ENCODE measurements at regions not wholly inside any gene's neighbourhood (a gene's known extent, or its start where the extent isn't known, plus 50 kb on each side); places are given as distances from the start of the nearest gene placed in this dataset.

DNA sequence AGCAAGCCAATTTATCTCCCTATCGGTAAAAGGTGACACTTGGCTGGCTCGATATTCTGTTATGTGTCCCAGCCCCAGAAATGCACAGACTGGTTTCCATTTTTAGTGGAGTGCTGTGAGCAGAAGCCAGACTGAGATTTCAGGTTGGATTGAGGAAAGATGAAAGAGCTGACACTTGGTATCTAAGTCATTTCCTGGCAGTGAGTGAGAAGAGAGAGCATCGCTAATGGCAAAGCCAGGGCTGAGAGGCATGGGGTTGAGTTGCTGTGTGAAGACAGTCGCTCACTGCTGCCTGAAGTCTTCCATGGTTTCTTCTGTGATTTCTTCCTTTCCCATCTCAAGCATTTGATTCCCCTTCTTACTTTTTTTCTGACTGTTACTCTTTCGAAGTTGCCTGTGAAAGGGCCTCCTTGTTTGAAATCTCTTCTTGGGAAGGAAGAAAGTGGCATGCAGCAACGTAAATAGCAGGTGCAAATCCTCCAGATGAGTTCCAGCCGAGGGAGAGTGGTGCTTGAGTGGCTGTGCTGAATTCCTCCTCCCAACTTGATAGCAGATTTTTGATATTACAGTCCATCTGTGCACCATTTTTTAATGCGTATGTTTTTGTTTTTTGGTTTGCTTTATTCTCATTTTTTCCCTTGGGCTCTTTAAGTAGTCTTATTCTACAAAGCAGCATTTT lies 109.2 kb upstream of the LIMCH1 start:
- no peak for DNase-seq (ENCODE audit: low spot score)

DNA sequence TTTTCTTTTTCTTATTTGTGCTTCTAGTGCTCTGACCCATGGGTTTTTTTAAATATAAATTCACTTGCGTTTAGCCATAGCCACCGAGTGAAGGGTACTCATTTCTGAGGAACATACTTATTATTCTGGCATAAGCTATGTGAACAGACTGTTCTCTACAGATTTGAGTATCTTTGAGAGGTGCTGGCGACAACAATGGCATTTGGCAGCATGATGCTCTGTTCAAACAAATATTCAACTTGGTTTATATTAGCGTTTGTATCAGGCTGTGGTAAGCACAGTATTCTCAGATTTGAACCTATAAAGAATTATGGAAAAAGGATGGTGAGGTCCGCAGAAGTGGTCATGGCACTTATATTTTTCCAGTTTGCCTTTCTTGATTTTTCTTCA lies 108.7 kb upstream of the LIMCH1 start:
- DNase-seq (ENCODE audit: low spot score) = no peak

DNA sequence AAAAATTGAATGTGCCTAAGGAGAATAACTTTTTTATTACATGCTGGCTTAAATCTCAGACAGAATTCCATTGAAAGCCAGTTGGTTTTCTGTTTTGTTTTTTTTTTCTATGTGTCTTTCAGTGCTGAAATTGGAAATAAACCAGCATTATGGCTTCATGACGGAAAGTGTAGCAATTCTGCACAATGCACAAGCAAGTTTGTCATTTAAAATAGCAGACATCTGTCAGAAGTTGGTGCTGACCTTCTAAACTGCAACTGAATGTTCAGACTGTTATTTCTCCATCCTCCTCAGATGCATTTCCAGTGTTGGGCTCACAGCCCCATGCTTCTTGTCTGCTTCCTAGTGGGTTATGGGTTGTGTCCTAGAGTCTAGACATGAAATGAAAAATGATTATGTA lies 107.2 kb upstream of the LIMCH1 start:
- DNase-seq (ENCODE audit: low spot score) = no peak

DNA sequence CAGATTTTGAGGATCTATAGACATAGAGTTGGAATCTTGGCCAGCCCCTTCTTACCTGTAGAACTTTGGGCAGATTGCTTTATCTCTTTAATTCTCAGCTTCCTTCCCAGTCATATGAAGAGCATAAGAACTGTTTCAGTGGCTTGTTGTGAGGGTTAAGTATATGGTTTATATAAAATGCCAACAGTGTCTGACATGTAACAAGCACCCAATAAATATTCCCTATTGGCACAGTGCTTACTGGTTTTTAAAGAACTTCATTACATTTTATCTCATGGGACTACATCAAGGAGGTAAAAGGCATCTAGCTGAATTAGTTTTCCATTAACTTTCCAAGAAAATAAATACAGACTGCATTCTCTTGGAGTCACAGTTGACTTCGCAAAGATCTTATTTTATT lies 106.7 kb upstream of the LIMCH1 start:
- DNase-seq (ENCODE audit: low spot score) = no peak

DNA sequence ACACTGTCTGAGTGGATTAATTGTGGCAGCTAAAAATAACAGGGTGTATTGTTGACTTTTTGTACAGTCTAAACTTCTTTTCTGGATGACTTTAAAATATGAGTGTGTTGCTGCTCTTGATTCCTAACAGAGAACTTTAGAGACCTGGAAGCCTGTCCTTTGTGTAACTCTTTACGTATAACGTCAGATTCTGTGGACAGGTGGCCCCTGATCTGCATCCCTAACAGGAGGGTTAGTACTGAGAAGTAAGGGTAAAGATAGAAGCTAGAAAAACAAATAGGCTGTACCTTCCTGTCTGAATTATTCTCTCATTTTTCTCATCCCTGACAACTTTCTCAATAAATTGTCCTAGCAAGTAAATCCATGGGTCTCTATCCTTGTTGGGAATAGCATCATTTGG lies 105.7 kb upstream of the LIMCH1 start:
- DNase-seq (ENCODE audit: low spot score) = no peak

DNA sequence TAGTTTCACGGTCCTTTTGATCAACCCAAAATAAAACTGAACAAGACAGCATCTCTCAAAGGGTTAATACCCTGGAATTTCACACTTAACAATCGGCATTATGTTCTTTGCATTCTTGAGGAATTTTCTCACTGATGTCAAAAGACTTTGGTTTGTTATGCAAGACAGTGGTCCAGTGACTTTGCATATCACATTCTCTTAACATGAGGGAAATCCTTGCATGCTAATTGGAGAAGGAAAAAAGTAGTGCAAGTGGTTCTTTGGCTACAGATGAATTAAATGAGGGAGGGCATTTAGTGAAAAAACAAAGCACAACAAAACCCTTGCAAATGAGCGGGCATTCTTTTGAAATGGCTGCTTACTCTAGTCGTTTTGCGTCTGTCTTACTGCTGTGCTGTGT lies 105.1 kb upstream of the LIMCH1 start:
- peak; percentile 82 for DNase-seq (ENCODE audit: low spot score)

DNA sequence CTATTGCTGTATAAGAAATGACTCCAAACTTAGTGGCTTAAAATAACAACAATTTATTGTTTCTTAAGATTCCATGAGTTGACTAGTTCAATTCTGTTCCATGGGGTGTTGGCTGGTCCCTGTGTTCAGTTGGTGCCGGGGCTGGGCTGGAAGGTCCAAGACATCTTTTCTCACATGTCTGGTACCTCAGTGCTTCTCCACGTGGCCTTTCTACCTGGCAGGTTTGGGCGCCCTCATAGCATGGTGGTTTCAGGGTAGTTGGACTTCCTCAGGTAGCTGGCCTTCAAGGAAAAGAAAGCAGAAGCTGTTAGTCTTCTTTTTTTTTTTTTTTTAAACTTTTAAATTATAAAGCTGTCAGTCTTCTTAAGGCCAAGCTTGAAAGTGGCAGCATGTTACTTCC lies 104.6 kb upstream of the LIMCH1 start:
- no peak for DNase-seq (ENCODE audit: low spot score)

DNA sequence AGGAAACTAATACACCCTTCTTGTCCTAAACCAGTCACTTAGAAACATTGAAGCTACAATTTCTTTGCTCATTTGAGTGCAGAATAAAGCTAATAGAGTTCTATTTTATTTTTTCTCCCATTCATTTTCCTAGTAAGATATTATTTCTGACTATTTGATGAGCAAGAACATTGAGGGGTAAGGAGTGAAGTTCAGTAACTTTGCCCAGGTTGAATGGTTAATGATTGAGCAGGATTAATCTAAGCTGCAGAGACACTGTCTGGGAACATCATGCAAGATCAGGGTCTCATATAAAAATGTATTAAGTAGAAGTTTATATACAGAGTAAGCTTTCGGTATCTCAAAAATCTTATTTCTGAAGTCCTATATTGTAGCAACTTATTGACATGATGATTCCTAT lies 102.4 kb upstream of the LIMCH1 start:
- no peak for DNase-seq (ENCODE audit: low spot score)

DNA sequence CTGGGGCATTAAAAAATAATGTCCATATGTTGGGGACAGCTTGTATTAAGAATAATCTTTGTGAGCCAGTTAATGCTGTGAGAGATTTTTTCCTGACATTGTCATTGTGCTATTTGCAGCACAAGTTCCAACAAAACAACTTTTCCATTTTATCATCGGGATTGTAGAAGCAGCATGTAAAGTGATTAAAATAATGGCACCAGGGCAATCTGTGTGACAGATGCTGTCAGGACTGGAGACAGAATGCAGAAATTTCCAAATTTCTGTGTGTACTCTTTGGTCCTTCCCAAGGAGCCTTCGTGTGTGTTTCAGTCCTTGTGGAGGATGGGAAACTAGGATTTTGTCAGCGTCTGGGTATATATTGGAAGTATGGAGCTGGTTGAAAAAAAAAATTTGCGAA lies 101.5 kb upstream of the LIMCH1 start:
- DNase-seq (ENCODE audit: low spot score) = no peak

DNA sequence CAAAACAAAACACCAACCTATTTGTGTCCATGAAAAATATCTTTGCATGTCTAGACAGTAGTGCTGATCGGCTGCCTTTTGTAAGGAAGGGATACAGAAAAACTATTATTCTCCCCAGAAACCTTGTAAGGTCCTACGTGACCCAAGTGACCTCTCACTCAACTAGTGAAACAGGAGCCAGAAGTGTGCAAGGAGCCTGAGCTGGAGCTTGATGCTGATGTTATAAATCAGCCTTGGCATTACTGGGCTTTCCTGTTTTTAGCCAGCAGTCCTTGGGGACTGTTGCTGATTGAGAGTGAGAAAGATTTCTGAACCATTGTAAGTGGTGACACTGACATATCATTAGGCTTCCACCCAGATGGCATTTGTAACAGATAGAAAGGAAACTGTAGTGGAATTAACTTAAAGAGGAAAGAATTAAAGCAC lies 100.8 kb upstream of the LIMCH1 start:
- no peak for DNase-seq (ENCODE audit: low spot score)

DNA sequence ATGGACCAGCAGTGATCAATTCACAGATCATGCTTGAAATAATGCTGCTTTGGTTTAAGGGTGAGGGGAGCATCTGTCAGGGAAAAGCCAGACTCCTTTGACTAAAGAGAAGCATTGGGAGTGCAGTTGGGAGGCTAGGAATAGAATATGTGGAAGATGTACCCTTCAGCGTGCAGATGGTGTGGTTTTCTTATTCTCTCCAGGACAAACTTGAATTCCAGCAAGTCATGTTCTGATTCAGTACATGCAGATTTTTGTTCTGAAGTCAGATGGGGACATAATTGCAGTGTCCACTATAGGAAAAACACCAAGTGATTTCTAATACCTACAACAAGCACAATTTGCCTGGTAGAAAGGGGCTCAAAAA lies 99.0 kb upstream of the LIMCH1 start:
- DNase-seq (ENCODE audit: low spot score) = no peak

DNA sequence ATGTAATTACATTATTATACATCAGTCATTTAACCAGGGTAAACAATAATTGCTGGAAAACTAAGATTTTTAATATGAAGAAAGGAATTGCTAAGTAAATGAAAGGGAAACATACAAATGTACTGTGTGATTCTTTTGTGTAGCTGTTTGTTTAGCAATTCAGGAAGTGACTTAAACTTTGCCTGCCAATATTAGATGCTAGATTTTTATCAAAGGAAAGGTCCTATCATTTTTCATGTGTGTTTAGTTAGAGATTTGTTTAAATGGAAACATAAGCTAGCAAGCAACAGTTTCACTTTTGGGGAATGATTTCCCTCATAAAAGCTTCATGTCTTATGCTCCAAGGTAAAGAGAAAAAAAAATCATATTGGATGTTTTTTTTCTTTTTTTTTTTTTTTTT lies 95.1 kb upstream of the LIMCH1 start:
- no peak for DNase-seq (ENCODE audit: low spot score)

DNA sequence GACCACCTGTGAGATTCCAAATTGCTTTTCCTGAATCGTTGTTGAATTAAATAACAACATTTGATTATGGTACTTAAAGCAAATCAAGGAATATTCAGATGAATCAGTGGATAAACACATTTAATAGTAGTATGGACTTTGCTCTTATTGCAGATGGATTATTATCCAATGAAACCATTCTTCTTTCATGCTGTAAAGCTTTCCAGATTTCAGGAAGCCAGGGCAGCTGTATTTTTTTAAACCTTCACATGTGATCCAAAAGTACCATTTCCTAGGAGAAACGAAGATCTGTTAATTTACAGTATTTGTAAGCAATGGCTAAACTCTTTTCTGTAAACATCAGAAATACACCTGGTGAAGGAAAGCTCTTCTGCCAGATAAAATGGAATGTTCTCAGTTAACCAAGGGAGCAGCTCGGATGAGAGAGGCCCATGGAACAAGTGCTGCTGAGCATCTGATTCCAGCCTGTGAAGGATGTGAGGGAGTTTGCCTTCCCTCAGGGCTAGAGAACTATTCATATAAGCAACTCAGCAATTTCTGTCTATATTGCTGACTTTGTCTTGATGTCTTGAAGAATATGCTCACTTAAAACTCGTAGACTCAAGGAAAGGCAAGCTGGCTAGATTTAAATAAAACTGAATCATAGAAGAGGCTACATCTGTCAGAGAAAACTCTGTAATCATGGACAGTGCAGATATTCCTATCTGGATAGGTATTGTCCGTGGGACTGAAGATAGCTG lies 94.4 kb upstream of the LIMCH1 start:
- DNase-seq (ENCODE audit: low spot score) = no peak

DNA sequence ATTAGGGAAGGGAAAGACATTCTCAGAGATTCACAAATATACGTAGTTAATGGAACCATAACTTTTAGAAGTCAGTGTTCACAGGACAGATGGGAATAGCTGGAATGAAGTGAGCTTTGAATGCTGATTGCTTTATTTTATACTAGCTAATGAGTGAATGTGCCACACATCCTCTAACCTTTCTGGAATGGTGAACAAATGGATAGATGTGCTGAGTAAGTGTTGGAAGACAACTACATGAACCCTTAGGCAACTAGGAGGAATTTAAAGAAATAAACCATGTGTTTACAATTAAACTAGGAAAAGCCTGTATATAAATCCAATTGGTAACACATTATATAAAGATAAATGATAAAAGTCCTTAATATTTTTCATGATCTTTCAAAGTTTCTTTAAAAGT lies 91.6 kb upstream of the LIMCH1 start:
- no peak for DNase-seq (ENCODE audit: low spot score)

DNA sequence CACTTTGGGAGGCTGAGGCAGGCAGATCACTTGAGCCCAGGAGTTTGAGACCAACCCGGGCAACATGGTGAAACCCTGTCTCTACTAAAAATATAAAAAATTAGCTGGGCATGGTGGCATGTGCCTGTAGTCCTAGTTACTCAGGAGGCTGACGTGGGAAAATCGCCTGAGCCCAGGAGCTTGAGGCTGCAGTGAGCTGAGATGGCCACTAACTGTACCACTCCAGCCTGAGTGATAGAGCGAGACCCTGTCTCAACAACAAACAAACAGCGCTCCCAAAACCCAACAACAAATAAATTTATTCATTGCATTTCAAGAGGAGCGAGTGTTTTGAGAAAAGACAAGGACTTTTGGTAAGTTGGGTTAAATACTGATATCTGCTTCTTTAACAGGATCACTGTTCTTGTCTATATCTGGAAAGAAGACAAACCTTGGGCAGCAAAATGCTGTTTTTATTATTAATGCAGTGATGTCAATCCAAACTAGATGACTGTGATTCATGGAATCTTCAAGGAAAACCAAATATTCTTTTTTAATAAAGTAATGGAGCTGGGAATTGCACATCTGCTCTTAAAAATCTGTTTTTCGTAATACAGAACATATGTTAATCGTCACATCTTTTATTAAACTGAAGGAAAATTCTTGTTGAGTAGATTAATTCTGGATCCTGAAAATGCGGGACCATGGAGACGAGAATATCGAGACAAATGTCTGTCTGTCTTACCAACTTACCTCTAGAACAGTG lies 90.8 kb upstream of the LIMCH1 start:
- no peak for DNase-seq (ENCODE audit: low spot score)

DNA sequence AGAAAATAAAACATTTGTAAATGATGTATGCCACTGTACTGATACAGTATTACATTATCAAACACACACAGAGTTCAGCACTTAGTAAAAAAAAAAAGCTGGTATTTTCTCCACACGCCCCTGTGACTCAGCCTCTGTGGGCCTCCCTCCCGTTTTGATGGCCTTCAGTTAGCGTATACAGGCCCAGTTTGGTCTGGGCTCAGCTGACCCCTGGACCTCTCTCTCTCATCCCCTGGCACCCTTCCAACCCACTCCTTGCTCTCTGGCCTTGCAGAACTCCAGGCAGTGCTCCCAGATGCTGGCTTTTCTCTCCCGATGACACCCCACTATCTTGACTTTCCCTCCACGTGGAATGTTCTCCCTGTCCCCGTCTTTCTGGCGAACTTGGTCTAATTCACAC lies 89.0 kb upstream of the LIMCH1 start:
- DNase-seq (ENCODE audit: low spot score) = peak; percentile 39

DNA sequence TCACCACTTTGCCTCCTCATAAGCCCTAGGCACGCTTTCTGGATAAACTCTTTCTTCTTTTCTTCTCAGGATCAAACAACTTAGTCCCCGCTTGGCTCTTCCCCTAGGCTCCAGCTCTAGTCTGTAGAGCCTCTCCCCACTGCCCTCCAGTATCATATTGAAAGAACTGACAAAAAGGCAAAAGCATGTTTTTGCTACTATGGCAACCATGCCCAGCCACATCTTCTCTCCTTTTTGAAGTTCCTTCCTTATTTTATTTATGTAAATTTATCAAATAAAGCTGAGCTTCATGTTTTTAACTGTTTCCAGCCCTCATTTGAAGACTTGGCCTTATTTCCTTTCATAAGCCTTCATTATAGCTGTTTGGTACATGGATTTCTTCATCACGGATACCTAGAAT lies 86.0 kb upstream of the LIMCH1 start:
- no peak for DNase-seq (ENCODE audit: low spot score)

DNA sequence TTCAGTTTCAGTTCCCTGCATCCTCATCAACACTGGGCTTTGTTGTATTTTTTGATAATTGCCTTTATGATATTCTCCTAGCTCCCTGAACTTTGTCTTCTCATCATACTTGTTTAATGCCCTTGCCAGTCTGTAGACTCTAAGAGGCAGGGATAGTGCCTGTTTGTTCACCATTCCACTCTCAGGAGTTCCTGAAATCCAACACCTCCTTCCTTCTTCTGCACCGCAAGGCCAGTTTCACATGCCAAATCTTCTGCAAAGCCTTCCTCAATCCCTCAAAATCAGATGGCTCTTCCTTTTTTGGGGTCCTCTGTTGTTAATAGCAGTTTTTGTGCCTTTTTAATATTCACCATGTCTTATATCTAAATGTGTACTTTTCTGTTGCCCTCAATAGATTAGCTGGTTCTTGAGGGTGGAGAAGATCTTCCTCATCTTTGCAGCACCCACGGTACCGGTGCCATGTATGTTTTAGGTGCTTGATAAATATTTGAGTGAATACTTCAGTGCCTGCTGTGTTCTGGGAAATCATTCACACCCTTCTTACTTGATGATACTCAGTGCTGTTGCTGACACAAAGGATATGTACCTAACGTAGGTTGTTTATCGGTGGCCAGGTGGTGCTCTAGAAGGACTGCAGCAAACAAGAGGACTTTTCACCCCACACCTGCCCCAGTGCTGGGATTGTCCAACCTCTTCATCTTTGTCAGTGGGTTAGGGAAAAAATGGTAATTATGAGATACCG lies 85.3 kb upstream of the LIMCH1 start:
- no peak for DNase-seq (ENCODE audit: low spot score)

DNA sequence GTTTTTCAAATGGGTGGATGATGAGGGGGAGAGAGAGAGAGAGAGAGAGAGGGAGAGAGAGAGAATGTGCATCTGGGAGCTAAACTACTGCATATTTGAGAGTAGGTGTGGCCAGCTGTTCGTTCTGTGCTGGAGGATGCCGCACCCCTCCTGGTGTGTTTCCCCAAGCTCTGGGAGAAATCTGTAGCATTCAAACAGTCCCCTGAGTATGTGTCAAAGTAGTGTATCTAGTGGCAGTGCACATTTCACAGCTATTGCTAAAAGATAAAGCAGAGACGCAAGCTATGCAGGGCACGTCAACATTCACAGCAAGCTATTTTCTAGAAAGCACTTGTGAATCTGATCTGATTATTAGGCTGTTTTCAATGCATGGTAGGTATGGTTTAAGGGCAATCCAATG lies 83.5 kb upstream of the LIMCH1 start:
- no peak for DNase-seq (ENCODE audit: low spot score)

DNA sequence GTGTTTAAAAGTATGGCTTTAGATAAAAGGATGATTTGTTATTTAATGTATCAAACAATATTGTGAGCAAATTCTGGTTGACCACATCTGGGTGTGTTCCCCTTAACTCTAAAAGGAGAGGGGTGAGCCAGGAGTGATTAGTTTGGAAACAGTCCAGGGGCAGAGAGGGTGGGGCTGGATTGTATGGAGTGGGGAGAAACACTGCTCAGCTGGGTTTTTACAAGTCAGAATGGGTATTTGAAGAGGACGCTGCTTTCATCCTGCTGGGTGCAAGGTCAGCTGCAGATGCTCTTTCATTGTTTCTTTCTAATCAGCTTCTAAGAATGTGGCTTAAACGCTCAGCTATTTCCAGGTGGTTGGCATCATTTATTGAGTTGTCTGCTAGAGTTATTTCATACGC lies 82.8 kb upstream of the LIMCH1 start:
- DNase-seq (ENCODE audit: low spot score) = no peak

DNA sequence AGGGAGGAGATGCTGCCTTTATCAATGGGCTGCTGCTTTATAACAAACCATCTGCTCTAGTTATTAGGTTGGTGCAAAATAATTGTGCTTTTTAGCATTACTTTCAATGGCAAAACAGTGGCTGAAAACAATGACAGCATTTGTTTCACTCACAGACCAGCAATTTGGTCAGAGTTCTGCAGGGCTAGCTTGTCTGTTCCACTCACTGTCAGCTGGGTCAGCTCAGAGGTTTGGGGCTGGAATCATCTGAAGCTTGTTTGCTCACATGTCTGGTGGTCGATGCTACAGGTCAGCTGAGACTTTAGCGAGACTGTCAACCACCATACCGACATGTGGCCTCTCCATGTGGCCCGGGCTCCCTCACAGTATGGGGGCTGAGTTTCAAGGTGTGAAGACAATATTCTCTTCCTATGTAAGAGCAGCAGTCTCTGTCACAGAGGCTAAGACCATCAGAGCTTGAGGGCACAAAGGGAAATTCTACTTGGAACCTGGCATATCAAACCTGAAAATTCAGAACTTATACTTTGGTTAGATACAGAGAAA lies 81.3 kb upstream of the LIMCH1 start:
- DNase-seq (ENCODE audit: low spot score) = no peak

DNA sequence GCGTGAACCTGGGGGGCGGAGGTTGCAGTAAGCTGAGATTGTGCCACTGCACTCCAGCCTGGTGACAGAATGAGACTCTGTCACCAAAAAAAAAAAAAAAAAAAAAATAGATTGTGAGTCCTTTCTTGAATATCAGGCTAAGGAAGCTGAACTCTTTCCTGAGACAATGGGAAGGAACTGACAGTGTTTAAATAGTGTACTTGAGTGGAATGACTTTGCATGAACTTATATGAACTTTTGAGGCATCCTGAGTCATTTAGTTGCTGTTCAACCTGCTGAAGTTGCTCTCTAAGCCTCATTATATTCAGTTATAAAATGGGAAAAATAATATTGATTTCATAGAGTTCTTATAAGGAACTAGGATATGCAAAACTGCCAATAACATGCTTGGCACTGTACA lies 79.3 kb upstream of the LIMCH1 start:
- DNase-seq (ENCODE audit: low spot score) = peak; percentile 39
